Stimulated activated CD8-positive, alpha-beta memory T cell treated with anti-CD3 and anti-CD28 coated beads, Interleukin-2, amount 100 ng/mL, for 1 hour (primary cell): ENCODE measurements at regions not wholly inside any gene's neighbourhood (a gene's known extent, or its start where the extent isn't known, plus 50 kb on each side); places are given as distances from the start of the nearest gene placed in this dataset.

Experiments
- DNase-seq, 2 donors: peaks; one replicate each; pipeline ENCODE4 v3.0.0-alpha.2; 2020; ENCODE audit warnings: low read depth in 2 of 2

- no peak for DNase-seq
Observed at GRCh38 chr15:93167291-93167690, 78.3 kb upstream of the RGMA start.

GRCh38 chr15:93166675-93167074 lies 77.7 kb upstream of the RGMA start:
- DNase-seq = no peak

- no peak for DNase-seq
Observed at GRCh38 chr15:93165734-93166470, 76.9 kb upstream of the RGMA start.

GRCh38 chr15:93164409-93164808 lies 75.4 kb upstream of the RGMA start:
- DNase-seq = no peak

GRCh38 chr15:93162560-93162959 lies 73.5 kb upstream of the RGMA start:
- no peak for DNase-seq

GRCh38 chr15:93159930-93160329 lies 70.9 kb upstream of the RGMA start:
- DNase-seq = no peak

- DNase-seq = no peak
Observed at GRCh38 chr15:93158097-93158900, 69.3 kb upstream of the RGMA start.

GRCh38 chr15:93154666-93155065 lies 65.7 kb upstream of the RGMA start:
- no peak for DNase-seq

- no peak for DNase-seq
Observed at GRCh38 chr15:93152951-93153350, 63.9 kb upstream of the RGMA start.

GRCh38 chr15:93152360-93152759 lies 63.3 kb upstream of the RGMA start:
- peak; percentile 4 to 39 for DNase-seq

GRCh38 chr15:93150910-93151881 lies 62.2 kb upstream of the RGMA start:
- DNase-seq = no peak

GRCh38 chr15:93146601-93147000 lies 57.6 kb upstream of the RGMA start:
- no peak for DNase-seq

GRCh38 chr15:93146196-93146595 lies 57.2 kb upstream of the RGMA start:
- no peak for DNase-seq

- DNase-seq = no peak
Observed at GRCh38 chr15:93144463-93145236, 55.6 kb upstream of the RGMA start.

GRCh38 chr15:93143186-93143585 lies 54.2 kb upstream of the RGMA start:
- DNase-seq = no peak

- peak; percentile 1 to 35 for DNase-seq
Observed at GRCh38 chr15:93141371-93141794, 52.4 kb upstream of the RGMA start.

- no peak for DNase-seq
Observed at GRCh38 chr15:93139436-93139835, 50.4 kb upstream of the RGMA start.

GRCh38 chr15:93138681-93139250 lies 49.8 kb upstream of the RGMA start:
- DNase-seq = no peak
